GM23248 (cell line): ENCODE measurements at regions not wholly inside any gene's neighbourhood (a gene's known extent, or its start where the extent isn't known, plus 50 kb on each side); places are given as distances from the start of the nearest gene placed in this dataset.

Experiments
- EZH2 ChIP-seq: fragments of 200-600 bp; sonication (generic); IDR thresholded peaks from 2 replicates; pipeline ENCODE4 v1.6.1; 2018; ENCODE audit warnings: antibody characterized with exemption, mild to moderate bottlenecking; ENCODE audit not compliant: insufficient read depth, poor library complexity, severe bottlenecking
- EZH2phosphoT487 ChIP-seq: fragments of 200-600 bp; sonication (generic); IDR thresholded peaks from 2 replicates; pipeline ENCODE4 v1.6.1; 2018; ENCODE audit warnings: antibody characterized with exemption, moderate library complexity, mild to moderate bottlenecking, low read depth; ENCODE audit not compliant: insufficient read depth

DNA sequence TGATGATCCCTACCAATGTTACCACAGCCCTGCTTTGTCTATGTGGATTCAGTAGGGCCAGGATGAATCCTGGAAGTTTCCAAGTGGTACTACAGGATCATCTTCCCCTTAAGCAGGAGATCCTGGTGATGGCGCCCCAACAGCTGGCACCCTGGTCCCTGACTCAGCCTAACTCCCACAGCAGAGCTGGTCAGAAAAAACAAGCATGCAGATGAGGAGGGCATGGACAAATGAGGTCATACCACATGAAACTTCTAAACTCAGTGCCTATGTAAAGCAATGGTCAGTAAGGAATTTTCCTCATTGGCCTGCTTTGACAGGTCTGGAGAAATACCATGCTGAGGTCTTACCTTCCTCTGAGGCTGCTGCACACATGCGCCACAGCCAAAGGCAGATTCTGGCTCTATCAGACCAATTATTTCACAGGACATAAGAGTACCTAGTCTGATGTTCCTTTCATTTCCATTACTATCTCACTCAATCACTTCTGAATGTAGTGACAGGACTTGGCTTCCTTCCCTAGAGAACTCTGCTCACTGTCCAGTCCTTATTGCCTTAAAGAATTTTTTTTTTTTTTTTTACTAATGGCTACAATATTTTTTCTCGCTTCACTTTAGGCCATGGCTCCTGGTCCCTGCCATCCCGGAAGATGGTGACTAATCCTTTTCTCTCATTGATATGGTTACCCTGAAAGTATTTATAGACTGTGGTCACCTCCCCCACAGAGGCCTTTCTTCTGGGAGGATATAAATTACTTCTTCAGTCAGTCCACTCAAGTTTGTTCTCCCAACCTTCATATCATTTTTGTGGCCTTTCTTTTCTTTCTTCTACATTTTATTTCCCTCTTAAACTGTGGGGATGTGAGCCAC, 525.2 kb upstream of the PSMD7 start:
- no peak for TF ChIP-seq EZH2
- no peak for TF ChIP-seq EZH2phosphoT487
